K562 (cell line): ENCODE measurements at regions not wholly inside any gene's neighbourhood (a gene's known extent, or its start where the extent isn't known, plus 50 kb on each side); places are given as distances from the start of the nearest gene placed in this dataset.

Source experiments
- ATAC-seq: fragments of 200-7000 bp; cut with Tn5 transposase; 3 replicates; pipeline ENCODE4 v1.9.1; 2020; ENCODE audit warnings: moderate library complexity
- BruUV-seq: library from RNA; stranded (reverse); fragments of 400-500 nt; replicated peaks from 2 replicates; lab custom pipeline; 2021; lab: Mats Ljungman, UMichigan
- CTCF ChIA-PET: fragments of 300-600 bp; formaldehyde crosslinking; extraction: SDS; loops from one replicate; lab custom pipeline; 2021; ENCODE audit warnings: low intra/inter-chr PET ratio; lab: Yijun Ruan, JAX
- POLR2A ChIA-PET: fragments of 300-600, 350-650 bp; sonication (Branson Sonifier 250); formaldehyde crosslinking; extraction: SDS; loops from one replicate; lab custom pipeline; 2021; ENCODE audit warnings: antibody characterized with exemption, inconsistent platforms; lab: Yijun Ruan, JAX
- DNase-seq, 4 experiments: peaks; one replicate each; pipeline versions ENCODE4 v3.0.0 to v3.0.0-alpha.2; 2011 to 2018; ENCODE audit warnings: low spot score in 3 of 4, mixed read lengths in 3 of 4; ENCODE audit errors: extremely low read depth in 1 of 4
- FAIRE-seq: peaks from 2 replicates; lab custom pipeline; 2011; peaks lifted over from hg19 to GRCh38; lab: Jason Lieb, UNC
- H2AFZ ChIP-seq: 2 replicates; pipeline ENCODE4 v1.6.0; 2011; ENCODE audit warnings: low read depth, low read length, control low read depth, inconsistent platforms
- H3K27ac ChIP-seq: fragments of 200-600 bp; 3 replicates; pipeline ENCODE4 v1.8.0; 2011; ENCODE audit warnings: low read depth, mild to moderate bottlenecking, control low read depth, inconsistent platforms, low read length, moderate library complexity, mixed read lengths; ENCODE audit errors: extremely low read depth
- H3K27me3 ChIP-seq, 2 experiments: fragments of 300-600 bp in 1 of 2; 2 replicates in 1 of 2; 3 replicates in 1 of 2; pipeline versions ENCODE4 v1.6.0 to v1.8.0; 2011; ENCODE audit warnings: inconsistent platforms in 2 of 2, low read length in 2 of 2, mild to moderate bottlenecking in 1 of 2, mixed read lengths in 1 of 2, moderate library complexity in 1 of 2; ENCODE audit not compliant: control insufficient read depth in 2 of 2, insufficient read depth in 2 of 2
- H3K36me3 ChIP-seq: fragments of 300-600 bp; 3 replicates; pipeline ENCODE4 v1.8.0; 2011; ENCODE audit warnings: mild to moderate bottlenecking, low read length, inconsistent platforms; ENCODE audit not compliant: control insufficient read depth, insufficient read depth
- H3K4me1 ChIP-seq, 2 experiments: fragments of 200-600 bp in 1 of 2; replicated peaks in 1 of 2; 2 replicates in 1 of 2; 3 replicates in 1 of 2; pipeline versions ENCODE4 v1.5.1 to v1.8.0; 2011; ENCODE audit warnings: inconsistent platforms in 2 of 2, low read length in 2 of 2, mild to moderate bottlenecking in 1 of 2, mixed read lengths in 1 of 2, moderate library complexity in 1 of 2; ENCODE audit not compliant: control insufficient read depth in 2 of 2, insufficient read depth in 2 of 2
- H3K4me2 ChIP-seq: 2 replicates; pipeline ENCODE4 v1.6.1; 2011; ENCODE audit warnings: low read length, control low read depth, inconsistent platforms, mixed read lengths; ENCODE audit not compliant: insufficient read depth
- H3K4me3 ChIP-seq: fragments of 200-600 bp; sonication (generic), shearing (Covaris generic); 2 replicates; pipeline ENCODE4 v1.5.1; 2016; ENCODE audit warnings: control low read depth, inconsistent platforms
- H3K79me2 ChIP-seq: fragments of 200-600 bp; 3 replicates; pipeline ENCODE4 v1.8.0; 2011; ENCODE audit warnings: low read length, inconsistent platforms; ENCODE audit not compliant: control insufficient read depth, insufficient read depth
- H3K9ac ChIP-seq, 2 experiments: 2 replicates each; pipeline versions ENCODE4 v1.6.0 to v1.6.1; 2011; ENCODE audit warnings: low read depth in 2 of 2, low read length in 2 of 2, control low read depth in 1 of 2, inconsistent platforms in 1 of 2, mild to moderate bottlenecking in 1 of 2, mixed read lengths in 1 of 2; ENCODE audit not compliant: insufficient read depth in 1 of 2
- H3K9me1 ChIP-seq: one replicate; pipeline ENCODE4 v1.6.0; 2011; ENCODE audit warnings: inconsistent platforms, mild to moderate bottlenecking, low read length, moderate library complexity; ENCODE audit not compliant: control insufficient read depth, insufficient read depth
- H3K9me3 ChIP-seq: replicated peaks from 2 replicates; pipeline ENCODE4 v1.5.1; 2011; ENCODE audit warnings: low read depth, low read length, inconsistent platforms; ENCODE audit not compliant: control insufficient read depth, insufficient read depth
- H4K20me1 ChIP-seq: replicated peaks from 2 replicates; pipeline ENCODE4 v1.6.1; 2011; ENCODE audit warnings: low read length, inconsistent platforms, mixed read lengths; ENCODE audit not compliant: control insufficient read depth, insufficient read depth
- EP300 ChIP-seq: IDR thresholded peaks from 2 replicates; pipeline ENCODE4 v1.6.1; 2012; ENCODE audit warnings: low read length, improper control_type of control experiment
- GABPA ChIP-seq: fragments of 200-800 bp; sonication (Bioruptor generic); conservative IDR thresholded peaks from 2 replicates; pipeline ENCODE4 v1.6.1; 2016; ENCODE audit warnings: low read depth, missing genetic modification characterization, missing compliant biosample characterization
- HDAC6 ChIP-seq: IDR thresholded peaks from 2 replicates; pipeline ENCODE4 v1.6.1; 2012; ENCODE audit warnings: low read depth, mild to moderate bottlenecking, control low read depth, inconsistent platforms, low read length, moderate library complexity
- HDAC8 ChIP-seq: fragments of 450-650 bp; IDR thresholded peaks from 2 replicates; pipeline ENCODE4 v1.6.1; 2016; ENCODE audit warnings: mild to moderate bottlenecking, missing genetic modification characterization, moderate library complexity, missing compliant biosample characterization
- MLLT1 ChIP-seq, 2 experiments: fragments of 450-650 bp; IDR thresholded peaks; 2 replicates each; pipeline ENCODE4 v1.6.1; 2016
- NCOA6 ChIP-seq: fragments of 450-650 bp; IDR thresholded peaks from 2 replicates; pipeline ENCODE4 v1.6.1; 2017; ENCODE audit warnings: mild to moderate bottlenecking
- PTBP1 ChIP-seq: fragments of 200-400 bp; formaldehyde crosslinking; IDR thresholded peaks from 2 replicates; pipeline ENCODE4 v1.6.1; 2017; ENCODE audit warnings: low read depth, low read length
- SREBF2 ChIP-seq: sonication (generic); formaldehyde crosslinking; IDR thresholded peaks from 2 replicates; pipeline ENCODE4 v1.4.0; 2020; ENCODE audit warnings: mild to moderate bottlenecking, missing genetic modification reagents
- ZNF511 ChIP-seq: sonication (generic); formaldehyde crosslinking; IDR thresholded peaks from 2 replicates; pipeline ENCODE4 v1.8.0; 2022; ENCODE audit warnings: mild to moderate bottlenecking, missing genetic modification reagents
- ZNF707 ChIP-seq: fragments of 250-450 bp; sonication (Bioruptor Pico); conservative IDR thresholded peaks from 2 replicates; pipeline ENCODE4 v1.8.0; 2022; ENCODE audit warnings: inconsistent platforms, mild to moderate bottlenecking, moderate library complexity
- ZNF717 ChIP-seq: fragments of 250-450 bp; sonication (Bioruptor Pico); IDR thresholded peaks from 2 replicates; pipeline ENCODE4 v1.5.0; 2021
- WGBS: fragments of 100-300 bp; shearing (Covaris generic); methylation state at CpG from one replicate; pipeline ENCODE4 v1.1.6; 2016; ENCODE audit warnings: low coverage, mixed read lengths; ENCODE audit not compliant: insufficient coverage; ENCODE audit errors: missing lambda C conversion rate; 5-methylcytosine and 5-hydroxymethylcytosine counted together
- in situ Hi-C: fragments of 300-500 bp; cut with MboI; formaldehyde crosslinking; loops from 4 replicates; pipeline ENCODE4 v1.15.0; 2018; ENCODE audit warnings: inconsistent platforms, mixed read lengths
- intact Hi-C: fragments of 100-400 bp; cut with micrococcal nuclease; formaldehyde crosslinking; loops from 2 replicates; pipeline ENCODE4 v1.14.2; 2022
- TF ChIP-seq, protein P1 (sequence below): fragments of 450-650 bp; IDR thresholded peaks from 2 replicates; pipeline ENCODE4 v1.7.0; 2016; ENCODE audit warnings: borderline replicate concordance
- TF ChIP-seq, protein P2 (sequence below): fragments of 450-650 bp; IDR thresholded peaks from 2 replicates; pipeline ENCODE4 v1.6.1; 2017; ENCODE audit warnings: mild to moderate bottlenecking, moderate library complexity
- TF ChIP-seq, protein P3 (sequence below): fragments of 250-450 bp; sonication (Bioruptor Pico); IDR thresholded peaks from 2 replicates; pipeline ENCODE4 v1.5.0; 2021; ENCODE audit warnings: mild to moderate bottlenecking, moderate library complexity

GRCh38 chr6:33895988-33896387 lies 92.2 kb upstream of the MLN start (continued):
- TF ChIP-seq EP300 (no peak), MLLT1 (IDR thresholded peaks at IDR 0.05) (no peak)

DNA sequence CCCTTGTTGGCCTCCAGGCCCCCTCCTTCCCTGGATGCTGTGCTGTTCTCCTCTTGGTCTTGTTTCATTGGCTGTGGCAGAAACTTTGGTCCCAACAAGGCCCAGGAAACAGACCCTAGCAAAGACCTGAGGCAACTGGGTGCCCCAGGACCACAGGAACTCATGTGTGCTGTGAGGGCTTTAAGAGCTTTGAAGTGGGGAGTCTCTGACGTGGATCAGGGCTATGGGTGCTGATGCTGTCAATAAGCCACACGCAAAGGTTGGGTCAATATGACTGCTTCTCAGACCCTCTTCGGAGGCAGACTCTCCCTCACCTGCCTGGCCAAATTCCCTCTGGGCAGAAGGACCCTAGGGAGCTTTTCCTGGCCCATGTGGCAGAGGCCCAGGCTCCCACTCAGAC lies 91.5 kb upstream of the MLN start:
- no peak overlapping the region for H3K27ac ChIP-seq
- H3K27me3 ChIP-seq = peaks cover 31 to 54% of the 10 kb centered on the region in 2 experiments
- H3K9me3 ChIP-seq = no peaks in the 10 kb centered on the region
- H4K20me1 ChIP-seq = no peaks in the 10 kb centered on the region
- H2AFZ ChIP-seq = no peak overlapping the region
- ATAC-seq (no peak), DNase-seq (no peak), FAIRE-seq (no peak)
- WGBS = 9% methylated on average over 3 of the region's 3 CpGs
- BruUV-seq = no TSS peak
- H3K9me1 ChIP-seq = no peaks in the 10 kb centered on the region
- H3K9ac ChIP-seq = no peak overlapping the region
- H3K4me3 ChIP-seq = no peak overlapping the region
- intact Hi-C loops (no loop called here), in situ Hi-C loops (no loop called here)
- peaks cover 2 to 11% of the 10 kb centered on the region in 2 experiments; a peak in 4 of 5 replicates for H3K4me1 ChIP-seq
- ChIA-PET CTCF (no interaction called here), POLR2A (interaction anchor here (0.9 to 2.1 kb wide), 3 partner anchors 9 to 34 kb away, joined by 3 to 7 read pairs (median 4); no protein-coding TSS in a partner anchor)
- H3K4me2 ChIP-seq = no peak overlapping the region
- H3K79me2 ChIP-seq = no peaks in the 10 kb centered on the region
- no peaks in the 10 kb centered on the region for H3K36me3 ChIP-seq
- TF ChIP-seq, protein P1, sequence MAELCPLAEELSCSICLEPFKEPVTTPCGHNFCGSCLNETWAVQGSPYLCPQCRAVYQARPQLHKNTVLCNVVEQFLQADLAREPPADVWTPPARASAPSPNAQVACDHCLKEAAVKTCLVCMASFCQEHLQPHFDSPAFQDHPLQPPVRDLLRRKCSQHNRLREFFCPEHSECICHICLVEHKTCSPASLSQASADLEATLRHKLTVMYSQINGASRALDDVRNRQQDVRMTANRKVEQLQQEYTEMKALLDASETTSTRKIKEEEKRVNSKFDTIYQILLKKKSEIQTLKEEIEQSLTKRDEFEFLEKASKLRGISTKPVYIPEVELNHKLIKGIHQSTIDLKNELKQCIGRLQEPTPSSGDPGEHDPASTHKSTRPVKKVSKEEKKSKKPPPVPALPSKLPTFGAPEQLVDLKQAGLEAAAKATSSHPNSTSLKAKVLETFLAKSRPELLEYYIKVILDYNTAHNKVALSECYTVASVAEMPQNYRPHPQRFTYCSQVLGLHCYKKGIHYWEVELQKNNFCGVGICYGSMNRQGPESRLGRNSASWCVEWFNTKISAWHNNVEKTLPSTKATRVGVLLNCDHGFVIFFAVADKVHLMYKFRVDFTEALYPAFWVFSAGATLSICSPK = no peak
- TF ChIP-seq NCOA6 = no peak
- TF ChIP-seq ZNF717 = no peak
- no peak for TF ChIP-seq GABPA (tag)
- TF ChIP-seq, protein P2, sequence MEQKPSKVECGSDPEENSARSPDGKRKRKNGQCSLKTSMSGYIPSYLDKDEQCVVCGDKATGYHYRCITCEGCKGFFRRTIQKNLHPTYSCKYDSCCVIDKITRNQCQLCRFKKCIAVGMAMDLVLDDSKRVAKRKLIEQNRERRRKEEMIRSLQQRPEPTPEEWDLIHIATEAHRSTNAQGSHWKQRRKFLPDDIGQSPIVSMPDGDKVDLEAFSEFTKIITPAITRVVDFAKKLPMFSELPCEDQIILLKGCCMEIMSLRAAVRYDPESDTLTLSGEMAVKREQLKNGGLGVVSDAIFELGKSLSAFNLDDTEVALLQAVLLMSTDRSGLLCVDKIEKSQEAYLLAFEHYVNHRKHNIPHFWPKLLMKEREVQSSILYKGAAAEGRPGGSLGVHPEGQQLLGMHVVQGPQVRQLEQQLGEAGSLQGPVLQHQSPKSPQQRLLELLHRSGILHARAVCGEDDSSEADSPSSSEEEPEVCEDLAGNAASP = no peak
- no peak for TF ChIP-seq HDAC8
- no peak for TF ChIP-seq SREBF2 (CRISPR knock-in tag)
- TF ChIP-seq, protein P3, sequence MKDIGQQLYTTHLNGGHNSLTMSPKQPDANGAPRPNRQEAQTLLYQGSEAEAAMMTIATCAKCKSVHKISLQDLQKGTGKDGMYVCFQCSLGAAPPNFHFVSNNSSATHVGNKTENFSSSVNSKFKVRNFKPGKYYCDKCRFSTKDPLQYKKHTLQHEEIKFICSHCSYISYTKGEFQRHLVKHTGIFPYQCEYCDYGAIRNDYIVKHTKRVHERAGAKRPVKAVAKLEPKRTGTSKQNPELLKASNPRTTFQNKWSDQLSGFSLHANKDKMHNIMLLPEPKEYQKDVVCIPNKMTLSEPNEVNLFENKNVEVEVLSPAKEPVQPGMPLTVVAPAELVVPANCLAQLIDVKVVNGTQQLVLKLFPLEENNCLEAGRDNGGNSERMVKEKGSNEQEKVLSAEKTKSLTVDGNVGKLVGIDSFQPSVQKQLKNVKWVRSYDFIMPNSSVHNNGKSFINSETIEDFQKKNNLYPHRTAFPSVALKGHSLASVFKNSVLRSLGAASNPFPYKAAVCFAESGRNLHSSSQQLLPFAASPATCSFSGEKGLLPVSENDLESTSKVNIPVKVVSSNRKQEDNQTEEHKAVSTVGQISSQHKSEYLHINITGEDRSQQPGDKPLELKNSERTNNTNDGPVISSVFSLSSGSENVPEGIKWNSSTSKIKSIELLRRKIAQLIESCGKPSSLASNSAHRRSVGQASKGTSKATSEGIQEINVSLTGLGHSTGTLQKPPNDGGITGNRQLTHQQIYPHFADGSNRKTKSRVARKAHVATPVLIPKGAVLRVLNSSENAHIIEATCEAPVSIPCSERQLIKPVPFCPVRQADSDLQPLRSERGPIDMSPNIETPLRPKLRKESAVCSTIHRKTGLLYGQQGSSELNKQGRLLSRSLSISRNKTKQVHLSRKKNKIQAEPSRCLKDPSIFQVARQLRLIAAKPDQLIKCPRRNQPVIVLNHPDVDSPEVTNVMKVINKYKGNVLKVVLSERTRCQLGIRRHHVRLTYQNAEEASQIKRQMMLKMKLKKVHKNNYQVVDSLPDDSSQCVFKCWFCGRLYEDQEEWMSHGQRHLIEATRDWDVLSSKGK (CRISPR knock-in tag) = no peak
- TF ChIP-seq HDAC6 = no peak
- TF ChIP-seq PTBP1 = no peak
- no peak for TF ChIP-seq ZNF511 (CRISPR knock-in tag)
- TF ChIP-seq ZNF707 (CRISPR knock-in tag) = no peak
